Activated CD4-positive, alpha-beta T cell treated with anti-CD3 and anti-CD28 coated beads for 48 hours (primary cell): ENCODE measurements at regions not wholly inside any gene's neighbourhood (a gene's known extent, or its start where the extent isn't known, plus 50 kb on each side); places are given as distances from the start of the nearest gene placed in this dataset.
"Not testable (repeated sequence)": the region's sequence is repeated elsewhere in the genome, so short reads cannot be mapped to it uniquely, and the experiment has no call there.

Experiments used
- DNase-seq: peaks from one replicate; pipeline ENCODE4 v3.0.0-alpha.2; 2020

DNA sequence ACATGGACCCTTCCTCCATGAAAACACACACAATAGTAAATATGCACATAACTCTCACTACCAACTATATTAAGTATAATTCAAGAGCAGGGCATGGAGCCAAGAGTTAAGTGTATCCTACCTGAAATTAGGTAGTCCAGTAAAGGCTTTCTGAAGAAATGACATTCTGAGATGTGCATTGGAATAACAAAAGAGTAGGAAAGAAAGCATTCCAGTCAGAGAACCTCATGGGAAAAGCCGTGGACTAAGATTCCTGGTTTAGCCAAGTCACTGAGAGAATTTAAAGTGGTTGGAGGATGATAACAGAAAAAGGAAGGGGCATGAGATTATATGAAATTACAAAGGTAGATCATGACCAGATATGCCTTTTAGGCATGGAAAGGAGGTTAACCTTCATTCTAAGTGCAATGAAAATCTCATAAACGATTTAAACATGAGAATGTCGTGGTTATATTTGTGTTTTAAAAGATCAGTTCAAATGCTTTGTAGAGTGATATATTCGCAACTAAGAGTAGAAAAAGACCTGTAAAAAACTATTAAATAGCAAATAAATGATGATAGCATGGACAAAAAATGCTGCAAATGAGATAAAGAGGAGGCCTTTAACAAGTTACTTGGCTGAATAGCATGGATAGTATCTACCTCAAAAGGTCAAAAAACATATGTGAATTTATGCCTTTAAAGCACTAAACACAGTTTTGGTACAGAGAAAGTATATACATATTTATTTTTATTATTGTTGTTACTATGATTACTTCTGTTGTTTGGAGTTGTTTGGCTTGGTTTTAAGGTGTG is 767.4 kb upstream of the GHITM start:
- no peak for DNase-seq

DNA sequence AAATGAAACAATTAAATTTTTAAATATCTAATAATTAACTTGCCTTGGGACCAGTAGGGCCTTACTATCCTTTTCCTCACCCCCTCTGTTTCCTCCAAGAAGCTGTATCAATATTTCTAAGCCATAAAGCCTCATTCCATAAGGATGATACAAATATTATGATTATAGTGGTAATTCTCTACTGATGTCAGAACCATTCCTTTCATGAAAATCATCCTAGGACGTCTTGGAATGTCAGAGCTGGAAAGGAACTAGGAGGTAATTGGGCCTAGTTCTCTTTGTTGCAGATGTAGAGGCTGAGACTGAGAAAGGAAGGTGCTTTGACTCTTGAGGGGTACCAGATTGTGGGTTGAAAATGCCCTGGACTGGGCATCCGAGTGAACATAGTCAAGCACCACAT is 766.7 kb upstream of the GHITM start:
- no peak for DNase-seq

DNA sequence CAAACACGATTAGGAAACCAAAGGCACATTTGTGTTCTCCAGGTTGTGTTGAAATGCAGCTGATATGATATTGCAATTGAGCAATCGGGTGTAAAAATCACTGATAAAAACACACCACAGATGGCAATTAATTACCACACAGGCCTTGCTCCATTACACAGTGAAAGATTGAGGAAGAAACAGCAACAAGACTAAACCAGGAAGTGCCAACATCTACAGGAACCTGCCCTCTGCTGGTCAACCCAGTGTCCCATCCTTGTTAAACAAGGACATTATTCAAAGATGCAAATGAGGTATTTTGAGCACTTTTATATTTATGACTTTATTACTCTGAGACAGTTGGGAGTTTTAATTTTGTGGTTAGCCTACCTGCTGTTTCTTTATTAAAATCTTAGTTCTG is 765.6 kb upstream of the GHITM start:
- peak; percentile 2 for DNase-seq

DNA sequence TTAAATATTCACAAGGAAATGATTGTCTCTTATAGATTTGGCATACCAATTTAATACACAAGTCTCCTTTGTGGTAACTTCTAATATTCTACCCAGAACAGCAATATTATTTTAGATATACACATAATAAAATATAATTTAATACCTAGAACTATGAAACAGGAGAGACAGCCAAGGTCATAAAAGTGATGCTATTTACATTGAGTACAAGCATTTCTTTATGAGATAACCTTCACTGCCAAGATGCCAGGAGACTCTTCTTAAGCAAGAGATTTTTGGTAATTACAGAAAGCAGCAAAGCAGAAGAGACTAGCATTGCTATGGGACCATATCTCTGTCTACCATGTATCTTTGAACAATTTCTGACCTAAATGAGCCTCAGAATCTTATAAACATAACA is 764.6 kb upstream of the GHITM start:
- no peak for DNase-seq

DNA sequence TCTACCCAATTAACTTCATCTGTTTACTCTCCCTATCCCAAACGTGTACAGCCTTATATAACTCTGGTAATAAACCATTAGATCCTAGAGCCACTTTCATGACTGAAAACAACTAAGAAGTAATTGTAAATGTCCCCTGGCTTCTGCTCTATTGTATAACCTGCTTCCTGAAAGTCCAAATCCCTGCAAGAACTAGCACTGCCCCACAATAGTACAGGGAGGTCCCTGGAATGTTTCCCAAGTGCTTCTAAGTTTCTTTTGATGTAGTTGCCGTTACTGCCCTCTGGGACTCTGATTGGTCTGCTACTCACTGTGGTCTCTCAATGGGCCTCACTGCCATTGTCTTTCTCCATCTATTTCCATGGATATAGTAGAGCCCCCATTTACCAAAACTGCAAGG is 764.0 kb upstream of the GHITM start:
- DNase-seq = no peak

DNA sequence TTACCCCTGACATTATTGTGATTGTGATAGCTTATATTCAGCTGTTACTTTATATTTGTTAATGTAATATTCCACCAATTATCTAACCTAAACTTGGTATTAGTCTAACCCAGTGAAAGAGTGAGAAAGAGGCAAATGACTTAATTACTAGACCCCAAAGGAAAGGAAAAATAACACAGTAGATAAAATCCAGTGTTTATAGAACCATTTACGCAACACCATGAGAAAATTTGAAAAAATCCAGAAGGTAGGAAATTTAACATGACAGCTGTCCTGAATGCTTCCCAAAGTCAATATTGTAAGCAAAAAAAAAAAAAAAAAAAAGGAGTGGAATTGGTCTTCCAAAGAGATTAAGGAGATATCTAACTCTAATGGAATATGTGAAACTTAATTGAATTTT is 741.5 kb upstream of the GHITM start:
- DNase-seq = no peak

DNA sequence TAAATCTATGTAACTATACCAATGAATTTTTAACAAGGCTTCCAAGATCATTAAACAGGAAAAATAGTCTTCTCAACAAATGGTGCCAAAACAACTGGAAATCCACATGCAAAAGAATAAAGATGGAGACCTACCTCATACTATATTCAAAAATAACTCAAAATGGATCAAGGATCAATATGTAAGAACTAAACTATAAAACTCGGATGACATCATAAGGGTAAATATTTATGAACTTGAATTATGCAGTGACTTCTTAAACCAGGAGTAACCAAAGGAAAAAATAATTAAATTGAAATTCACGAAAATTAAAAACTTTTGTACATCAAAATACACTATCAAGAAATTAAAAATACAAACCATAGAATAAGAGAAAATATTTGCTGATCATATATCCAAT is 728.7 kb upstream of the GHITM start:
- no peak for DNase-seq

DNA sequence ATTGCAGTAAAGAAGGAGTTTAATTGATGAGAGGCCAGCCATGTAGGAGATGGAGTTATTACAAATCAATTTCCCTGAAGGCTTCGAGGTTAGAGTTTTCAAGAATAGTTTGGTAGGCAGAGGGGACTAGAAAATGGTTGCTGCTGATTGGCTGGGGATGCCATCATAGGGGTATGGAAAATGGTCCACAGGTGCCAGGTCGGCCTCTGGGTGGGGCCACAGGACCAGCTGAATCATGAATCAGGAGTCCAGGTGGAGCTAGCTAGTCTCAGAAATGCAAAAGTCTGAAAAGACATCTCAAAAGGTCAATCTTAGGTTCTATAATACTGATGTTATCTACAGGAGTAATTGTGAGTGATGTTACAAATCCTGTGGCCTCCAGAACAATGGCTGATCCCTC is 714.0 kb upstream of the GHITM start:
- DNase-seq = no peak

DNA sequence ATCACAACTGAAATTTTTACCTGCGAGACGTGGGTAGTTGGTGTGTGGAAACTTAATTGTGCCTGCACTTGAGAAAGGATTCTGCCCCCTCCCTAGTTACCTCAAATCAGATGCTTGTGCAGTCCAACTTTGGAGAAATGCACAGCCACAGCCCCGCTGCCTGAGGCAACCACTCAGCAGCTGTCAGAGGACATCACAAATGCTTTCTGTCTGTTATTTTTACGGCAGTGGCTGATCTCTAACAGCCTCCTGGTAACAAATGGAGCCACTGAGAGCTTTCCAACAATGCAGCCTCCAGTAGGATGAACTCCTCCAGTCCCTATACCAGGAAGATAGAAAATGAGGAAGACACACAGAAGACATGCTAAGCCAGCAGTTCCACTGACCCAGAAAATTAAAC is 712.2 kb upstream of the GHITM start:
- DNase-seq = no peak

DNA sequence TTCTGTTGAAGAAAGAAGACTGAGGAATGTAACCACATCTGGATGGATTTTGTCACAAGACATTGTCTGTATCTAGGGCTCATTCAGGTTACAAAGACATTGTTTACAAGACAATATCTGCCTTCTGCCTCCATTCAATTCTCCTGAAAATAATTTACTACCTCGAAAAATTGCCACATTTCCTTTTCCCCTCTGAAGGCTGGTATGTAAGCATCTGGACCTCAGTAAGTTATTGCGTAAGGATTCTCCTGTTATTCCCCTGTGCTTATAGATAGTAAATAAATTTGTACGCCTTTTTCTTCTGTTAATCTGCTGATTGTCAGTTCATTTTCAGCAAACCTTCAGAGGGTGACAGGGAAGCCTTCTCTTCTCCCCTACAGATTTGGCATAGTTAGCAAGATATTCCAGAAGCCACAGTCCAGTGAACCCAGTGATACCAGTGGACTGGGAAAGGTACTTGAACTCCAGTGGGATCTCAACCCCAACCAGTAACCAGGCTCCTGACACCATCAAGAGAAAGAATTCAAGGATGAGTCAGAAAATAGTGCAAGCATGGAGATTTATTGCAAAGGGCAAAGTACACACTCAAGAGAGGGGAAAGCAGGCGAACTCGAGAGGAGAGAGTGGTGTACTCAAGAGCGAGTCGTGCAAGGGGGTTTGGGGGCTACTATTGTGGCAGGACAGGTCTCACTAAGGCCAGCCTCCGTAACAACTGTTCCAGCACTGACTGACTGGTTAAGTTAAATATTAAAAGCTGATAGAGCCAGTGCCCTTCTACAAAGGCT is 706.9 kb upstream of the GHITM start:
- no peak for DNase-seq

DNA sequence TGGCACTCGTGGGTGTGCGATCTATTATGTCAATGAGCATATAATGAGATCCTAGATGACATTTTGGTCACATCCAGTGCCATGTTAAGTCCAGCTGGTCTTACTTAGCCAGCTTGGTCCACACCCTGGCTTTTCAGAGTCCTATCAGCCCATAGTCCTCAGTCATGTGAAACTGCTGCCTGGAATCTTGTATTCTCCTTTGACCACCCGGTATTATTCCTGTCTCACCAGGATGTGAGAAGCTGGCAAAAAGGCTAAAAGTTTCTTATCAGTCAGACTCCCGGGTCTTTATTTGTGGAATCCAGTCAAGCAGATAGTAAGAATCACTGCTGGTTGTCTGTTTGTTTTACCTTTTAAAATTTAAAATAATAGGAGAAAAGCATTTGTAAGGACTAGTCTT is 705.6 kb upstream of the GHITM start:
- DNase-seq = no peak

DNA sequence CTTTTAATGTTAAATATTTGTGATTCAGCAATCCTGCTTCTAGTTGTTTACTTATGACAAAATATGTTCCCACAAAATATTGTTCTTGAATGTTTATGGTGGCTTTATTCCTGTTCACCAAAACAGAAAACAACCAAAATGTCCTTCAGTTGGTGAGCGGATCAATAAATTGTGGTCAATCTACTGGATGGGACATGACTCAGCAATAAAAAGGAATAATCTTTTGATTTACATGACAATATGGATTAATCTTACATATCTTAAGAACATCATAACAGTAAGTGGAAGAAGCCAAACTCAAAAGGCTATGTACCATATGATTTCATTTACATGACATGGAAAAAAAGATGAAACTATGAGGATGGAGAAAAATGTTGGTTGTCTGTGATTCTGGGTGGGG is 691.3 kb upstream of the GHITM start:
- no peak for DNase-seq

DNA sequence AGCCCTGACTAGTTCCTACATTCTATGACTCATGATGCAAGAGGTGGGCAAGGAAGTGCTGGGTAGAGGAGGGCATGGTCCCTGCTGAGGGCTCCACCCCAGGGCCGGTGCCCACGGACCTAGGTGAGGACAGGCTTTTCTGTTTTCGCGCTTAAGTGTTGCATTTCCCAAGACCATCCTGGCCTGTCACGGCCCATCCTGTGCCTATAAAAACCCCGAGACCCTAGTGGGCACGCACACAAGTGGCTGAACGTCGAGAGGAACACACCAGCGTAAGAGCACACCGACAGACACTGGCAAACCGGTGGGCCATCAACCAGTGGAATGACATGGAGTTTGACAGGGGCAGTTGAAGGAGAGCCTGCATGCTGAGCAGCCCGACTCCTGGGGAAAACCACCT is 680.7 kb upstream of the GHITM start:
- DNase-seq = no peak

DNA sequence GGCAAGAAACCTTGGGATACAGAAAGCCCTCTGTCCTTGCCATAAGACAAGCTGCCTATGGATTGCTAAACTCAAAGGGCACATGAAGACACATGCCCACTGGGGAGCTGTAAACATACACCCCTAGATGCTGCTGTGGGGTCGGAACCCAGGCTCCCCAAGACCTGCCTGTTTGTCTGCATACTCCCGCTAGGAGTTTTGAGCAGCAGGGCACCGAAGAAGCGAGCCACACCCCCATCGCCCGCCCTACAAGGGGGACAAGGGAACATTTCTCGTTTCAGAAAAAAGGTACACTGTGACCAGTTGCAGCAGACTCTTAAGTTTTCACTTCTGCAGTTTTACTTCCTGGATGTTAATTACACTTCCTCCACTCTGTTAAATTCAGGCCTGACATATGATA is 680.2 kb upstream of the GHITM start:
- DNase-seq = no peak

DNA sequence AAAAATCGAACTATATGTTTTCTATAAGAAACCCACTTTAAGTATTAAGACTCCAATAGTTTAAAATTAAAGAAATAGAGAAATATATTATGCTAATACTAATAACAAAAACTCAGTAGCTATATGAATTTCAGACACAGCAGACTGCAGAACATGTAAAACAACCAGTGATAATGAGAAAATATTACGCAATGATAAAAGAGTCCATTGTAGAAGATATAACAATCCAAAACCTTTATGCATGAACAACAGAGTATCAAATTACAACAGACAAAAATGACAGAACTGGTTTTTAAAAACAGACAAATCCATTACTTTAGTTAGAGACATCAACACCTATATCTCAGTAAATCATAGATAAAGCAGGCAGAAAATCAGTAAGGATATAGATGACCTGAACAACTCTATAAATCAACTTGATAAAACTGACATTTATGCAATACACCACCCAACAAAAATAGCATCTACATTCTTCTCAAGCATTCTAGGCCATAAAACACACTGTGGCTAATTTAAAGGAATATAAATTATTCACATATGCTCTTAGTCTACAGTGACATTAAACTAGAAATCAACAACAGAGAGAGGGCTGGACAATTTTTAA is 669.5 kb upstream of the GHITM start:
- DNase-seq = no peak

DNA sequence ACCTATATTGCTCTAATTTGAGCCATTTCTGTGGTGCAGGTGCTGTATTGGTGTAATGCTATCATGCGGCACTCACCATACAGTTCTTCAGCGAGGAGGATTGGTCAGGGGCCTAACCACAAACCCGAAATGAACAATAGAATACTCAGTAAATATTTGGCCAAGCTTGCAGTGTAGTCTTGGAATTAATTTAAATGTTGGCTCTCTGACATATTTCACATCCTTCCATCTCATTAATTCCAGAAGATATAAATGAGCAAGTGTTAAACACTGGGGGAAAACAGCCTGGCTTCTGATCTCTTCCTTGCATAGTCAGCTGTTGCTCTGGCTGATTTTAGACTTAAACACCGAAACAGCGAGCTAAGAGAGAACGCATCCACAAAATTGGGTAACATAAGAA is 663.1 kb upstream of the GHITM start:
- no peak for DNase-seq

DNA sequence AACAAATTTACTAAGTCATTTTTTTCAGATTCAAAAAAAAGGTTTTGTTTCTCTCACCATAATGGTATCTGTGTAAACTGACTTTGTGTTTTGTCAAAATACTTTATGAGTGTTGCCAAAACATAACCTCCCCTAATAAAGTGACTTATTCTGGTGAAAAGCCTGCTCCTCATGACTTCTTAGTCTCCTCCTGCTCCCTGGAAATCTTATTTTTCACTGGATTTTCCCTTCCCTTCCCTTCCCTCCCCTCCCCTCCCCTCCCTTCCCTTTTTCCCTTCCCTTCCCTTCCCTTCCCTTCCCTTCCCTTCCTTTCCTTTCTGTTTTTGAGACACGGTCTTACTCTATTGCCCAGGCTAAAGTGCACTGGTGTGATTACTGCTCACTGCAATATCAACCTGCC is 650.1 kb upstream of the GHITM start:
- DNase-seq = no peak

DNA sequence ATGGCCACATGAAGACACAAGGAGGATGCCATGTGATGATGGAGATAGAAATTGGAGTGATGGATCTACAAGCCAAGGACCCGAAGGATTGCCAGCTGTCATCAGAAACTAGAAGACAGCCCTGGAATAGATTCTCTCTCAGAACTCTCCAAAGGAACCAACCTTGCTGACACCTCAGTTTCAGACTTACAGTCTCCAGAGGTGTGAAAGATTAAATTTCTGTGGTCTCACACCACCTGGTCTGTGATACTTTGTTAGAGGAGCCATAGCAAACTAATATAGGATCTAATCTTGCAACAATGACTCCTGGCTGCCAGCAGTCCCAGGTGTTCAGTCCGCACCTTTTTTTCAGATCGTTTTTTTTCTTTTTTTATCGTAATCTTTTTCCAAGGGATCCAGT is 647.3 kb upstream of the GHITM start:
- no peak for DNase-seq

DNA sequence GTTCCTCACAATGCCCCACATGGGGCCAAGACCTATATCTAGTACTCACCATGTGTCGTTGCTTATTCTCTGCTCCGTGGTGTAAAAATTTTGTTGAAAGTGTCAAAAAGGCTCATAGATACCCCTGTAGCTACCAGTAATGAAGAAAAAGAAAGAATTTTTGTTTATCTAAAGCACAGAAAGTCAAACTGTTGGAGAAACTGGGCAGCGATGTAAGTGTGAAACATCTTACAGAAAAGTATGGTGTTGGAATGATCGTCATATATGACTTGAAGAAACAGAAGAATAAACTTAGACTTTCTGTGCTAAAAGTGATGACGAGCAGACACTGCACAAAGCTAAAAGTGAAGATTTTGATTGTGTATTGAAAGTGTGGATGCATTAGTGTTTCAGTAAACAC is 626.6 kb upstream of the GHITM start:
- DNase-seq = no peak

DNA sequence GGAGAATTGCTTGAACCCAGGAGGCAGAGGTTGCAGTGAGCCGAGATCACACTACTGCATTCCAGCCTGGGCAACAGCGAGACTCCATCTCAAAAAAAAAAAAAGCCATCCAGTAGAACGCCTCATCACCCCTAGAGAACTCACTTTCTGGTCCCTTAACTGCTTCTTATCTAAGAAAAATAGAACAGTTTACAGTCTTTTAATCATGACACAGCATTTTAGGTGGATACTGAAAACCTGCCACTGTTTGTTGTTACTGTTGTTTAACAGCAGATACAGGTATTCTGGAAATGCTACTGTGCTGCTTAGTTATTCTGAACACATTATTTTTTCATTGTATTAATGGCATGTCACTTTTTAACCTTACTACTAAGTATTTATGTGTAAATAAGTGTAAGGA is 624.3 kb upstream of the GHITM start:
- DNase-seq = no peak

DNA sequence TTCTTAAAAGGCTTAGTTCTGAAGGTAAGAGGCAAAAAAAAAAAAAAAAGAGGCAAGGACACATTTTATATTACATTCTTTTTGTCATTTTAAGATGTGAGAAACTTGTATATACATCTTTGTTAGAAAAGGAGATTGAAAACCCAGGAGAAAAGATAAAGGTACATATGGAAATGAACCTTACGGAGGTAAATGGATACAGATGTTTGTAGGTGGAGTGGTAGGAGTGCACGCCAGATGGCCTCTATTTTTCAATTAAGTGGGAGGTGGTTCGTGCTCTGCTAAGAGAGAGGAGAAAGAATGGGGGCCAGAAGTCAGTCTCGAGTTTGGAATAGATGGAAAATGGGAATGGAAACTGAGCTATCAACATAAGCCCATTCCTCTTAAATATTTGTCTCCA is 622.5 kb upstream of the GHITM start:
- DNase-seq = no peak

DNA sequence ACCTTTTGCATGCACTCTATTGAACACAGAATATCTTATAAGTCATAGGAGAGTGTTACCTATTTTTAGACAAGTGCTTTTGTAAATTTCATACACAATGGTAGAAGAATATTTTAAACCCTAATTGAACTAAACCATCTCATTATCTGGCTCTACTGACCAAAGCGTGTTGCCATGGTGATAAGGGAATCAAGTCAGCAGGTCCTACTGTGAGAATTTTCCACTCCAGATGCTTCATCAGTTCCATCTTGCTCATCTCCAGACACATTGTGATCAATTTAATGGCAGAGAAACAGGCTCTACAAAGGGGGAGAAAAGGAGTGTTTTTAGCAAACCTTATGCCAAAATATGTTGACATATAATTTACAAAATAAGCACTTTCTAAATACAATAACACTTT is 621.9 kb upstream of the GHITM start:
- no peak for DNase-seq

DNA sequence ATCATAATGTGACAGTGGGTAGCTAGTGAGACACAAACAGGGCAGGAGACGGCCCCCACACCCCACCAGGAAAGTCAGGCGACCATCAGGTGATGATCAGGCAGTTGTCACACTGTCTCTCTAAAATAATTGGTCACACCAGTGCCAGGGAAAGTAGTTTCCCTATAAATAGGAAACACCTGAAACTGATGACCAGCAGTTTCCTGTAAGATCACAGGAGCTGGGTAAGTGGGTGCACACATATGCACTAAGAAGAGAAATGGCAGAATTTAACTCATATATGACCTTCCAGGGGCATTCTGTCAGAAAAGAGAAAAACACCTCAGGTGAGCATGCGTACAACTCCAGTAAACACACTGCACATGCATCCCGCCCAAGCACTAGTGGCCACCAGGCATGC is 620.5 kb upstream of the GHITM start:
- DNase-seq = no peak

DNA sequence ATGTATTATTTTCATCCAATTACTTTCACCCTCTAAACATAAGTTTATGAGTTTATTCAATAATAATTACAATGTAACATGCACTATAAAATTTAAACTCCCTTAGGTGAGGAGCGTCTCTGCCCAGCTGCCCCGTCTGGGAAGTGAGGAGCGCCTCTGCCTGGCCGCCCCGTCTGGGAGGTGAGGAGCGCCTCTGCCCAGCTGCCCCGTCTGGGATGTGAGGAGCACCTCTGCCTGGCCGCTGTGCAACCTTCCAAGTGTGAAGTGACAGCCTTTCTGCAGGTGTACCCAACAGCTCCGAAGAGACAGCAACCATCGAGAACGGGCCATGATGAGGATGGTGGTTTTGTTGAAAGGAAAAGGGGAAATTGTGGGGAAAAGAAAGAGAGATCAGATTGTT is 618.9 kb upstream of the GHITM start:
- not testable (repeated sequence) for DNase-seq
